HG02623 (cell line): ENCODE measurements at regions not wholly inside any gene's neighbourhood (a gene's known extent, or its start where the extent isn't known, plus 50 kb on each side); places are given as distances from the start of the nearest gene placed in this dataset.
"Not testable (repeated sequence)": the region's sequence is repeated elsewhere in the genome, so short reads cannot be mapped to it uniquely, and the experiment has no call there.

Experiments used
- ATAC-seq: cut with Tn5 transposase; IDR thresholded peaks from one replicate; pipeline ENCODE4 v1.9.1; 2021; ENCODE audit warnings: moderate library complexity; ENCODE audit not compliant: unreplicated experiment

GRCh38 chr6:106885679-106886078 lies 88.8 kb downstream of the CD24 start:
- ATAC-seq = no peak

GRCh38 chr6:106884576-106884975 lies 90.0 kb downstream of the CD24 start:
- ATAC-seq = no peak

GRCh38 chr6:106883808-106884262 lies 90.7 kb downstream of the CD24 start:
- ATAC-seq = no peak

GRCh38 chr6:106882601-106883518 lies 91.7 kb downstream of the CD24 start:
- no peak for ATAC-seq

- no peak for ATAC-seq
These were observed 92.4 kb downstream of the CD24 start for GRCh38 chr6:106882138-106882537.

GRCh38 chr6:106880952-106881351 lies 93.6 kb downstream of the CD24 start:
- no peak for ATAC-seq

GRCh38 chr6:106875782-106876321 lies 98.7 kb downstream of the CD24 start:
- no peak for ATAC-seq

GRCh38 chr6:106874481-106874880 lies 100.0 kb downstream of the CD24 start:
- ATAC-seq = no peak

GRCh38 chr6:106872049-106872448 lies 102.5 kb downstream of the CD24 start:
- ATAC-seq = no peak

GRCh38 chr6:106870824-106871717 lies 103.5 kb downstream of the CD24 start:
- no peak for ATAC-seq

- no peak for ATAC-seq
These were observed 104.5 kb downstream of the CD24 start for GRCh38 chr6:106870069-106870468.

- ATAC-seq = no peak
These were observed 105.3 kb downstream of the CD24 start for GRCh38 chr6:106869203-106869602.

- no peak for ATAC-seq
These were observed 107.5 kb downstream of the CD24 start for GRCh38 chr6:106866875-106867658.

GRCh38 chr6:106862858-106863257 lies 111.7 kb downstream of the CD24 start:
- ATAC-seq = no peak

GRCh38 chr6:106860940-106861339 lies 113.6 kb downstream of the CD24 start:
- ATAC-seq = no peak

- ATAC-seq = no peak
These were observed 115.9 kb downstream of the CD24 start for GRCh38 chr6:106858653-106859092.

- no peak for ATAC-seq
These were observed 116.5 kb downstream of the CD24 start for GRCh38 chr6:106857771-106858652.

- not testable (repeated sequence) for ATAC-seq
These were observed 117.2 kb downstream of the CD24 start for GRCh38 chr6:106857310-106857709.

GRCh38 chr6:106856227-106856874 lies 118.2 kb downstream of the CD24 start:
- no peak for ATAC-seq
